KMS-11 (cell line): ENCODE measurements at regions not wholly inside any gene's neighbourhood (a gene's known extent, or its start where the extent isn't known, plus 50 kb on each side); places are given as distances from the start of the nearest gene placed in this dataset.
"Not testable (repeated sequence)": the region's sequence is repeated elsewhere in the genome, so short reads cannot be mapped to it uniquely, and the experiment has no call there.

ENCODE experiments used
- H2AFZ ChIP-seq: fragments of 200-600 bp; sonication (generic); 2 replicates; pipeline ENCODE4 v1.6.1; 2016; ENCODE audit warnings: antibody characterized with exemption, mixed run types, low read depth
- H3K27ac ChIP-seq: fragments of 200-600 bp; sonication (generic); 2 replicates; pipeline ENCODE4 v1.6.1; 2016; ENCODE audit warnings: mild to moderate bottlenecking, mixed run types
- H3K27me3 ChIP-seq: fragments of 200-600 bp; sonication (generic); 2 replicates; pipeline ENCODE4 v1.6.1; 2017; ENCODE audit warnings: mild to moderate bottlenecking, low read depth, mixed run types, moderate library complexity; ENCODE audit not compliant: insufficient read depth
- H3K36me3 ChIP-seq: fragments of 200-600 bp; sonication (generic); 2 replicates; pipeline ENCODE4 v1.6.1; 2017; ENCODE audit warnings: mild to moderate bottlenecking, mixed run types; ENCODE audit not compliant: insufficient read depth
- H3K4me1 ChIP-seq: fragments of 200-600 bp; sonication (generic); 2 replicates; pipeline ENCODE4 v1.6.1; 2016; ENCODE audit warnings: mild to moderate bottlenecking, low read depth, mixed run types; ENCODE audit not compliant: poor library complexity, severe bottlenecking
- H3K4me2 ChIP-seq: fragments of 200-600 bp; sonication (generic); 2 replicates; pipeline ENCODE4 v1.7.0; 2016; ENCODE audit warnings: mild to moderate bottlenecking, mixed run types
- H3K4me3 ChIP-seq: fragments of 200-600 bp; sonication (generic); IDR thresholded peaks from 2 replicates; pipeline ENCODE4 v1.6.1; 2017; ENCODE audit warnings: low read depth, low read length, mixed read lengths; ENCODE audit not compliant: insufficient read depth
- H3K79me2 ChIP-seq: fragments of 200-600 bp; sonication (generic); 2 replicates; pipeline ENCODE4 v1.6.1; 2016; ENCODE audit warnings: low read depth, mixed run types; ENCODE audit not compliant: insufficient read depth
- H3K9ac ChIP-seq: fragments of 200-600 bp; sonication (generic); 2 replicates; pipeline ENCODE4 v1.6.1; 2016; ENCODE audit warnings: mild to moderate bottlenecking, mixed run types
- H4K20me1 ChIP-seq: fragments of 200-600 bp; sonication (generic); 2 replicates; pipeline ENCODE4 v1.6.1; 2016; ENCODE audit warnings: mild to moderate bottlenecking, mixed run types; ENCODE audit not compliant: insufficient read depth
- TF ChIP-seq, protein P1 (sequence below): fragments of 200-600 bp; sonication (generic); conservative IDR thresholded peaks from 2 replicates; pipeline ENCODE4 v1.6.1; 2017; ENCODE audit warnings: low read depth, mild to moderate bottlenecking, antibody characterized with exemption, low read length, moderate library complexity, mixed read lengths

DNA sequence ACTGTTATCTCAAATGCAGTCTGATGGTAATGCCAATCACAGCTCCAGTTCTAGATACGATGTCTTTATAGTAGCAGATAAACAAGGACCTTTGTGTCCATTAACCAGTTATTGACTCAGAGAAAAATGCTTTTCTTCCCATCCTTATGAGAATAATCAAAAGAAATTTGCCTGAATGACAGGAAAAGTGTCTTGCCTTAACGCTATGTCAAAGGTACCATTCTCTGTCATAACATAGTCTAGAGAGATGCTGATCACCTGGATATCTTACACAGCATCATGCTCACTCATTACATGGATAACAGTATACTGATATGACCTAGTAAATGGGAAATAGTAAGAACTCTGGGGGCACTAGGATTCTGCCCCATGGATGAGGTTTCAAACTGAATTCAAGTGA lies 151.7 kb upstream of the NEGR1 start:
- Histone ChIP-seq H3K9ac (no peak overlapping the region), H3K4me2 (no peak overlapping the region; the same call in 1 of the 2 replicates), H3K79me2 (no peaks in the 10 kb centered on the region), H2AFZ (no peak overlapping the region), H4K20me1 (no peaks in the 10 kb centered on the region), H3K4me3 (no peak overlapping the region), H3K36me3 (no peaks in the 10 kb centered on the region), H3K27me3 (peaks cover 6% of the 10 kb centered on the region; the same call in 1 of the 2 replicates), H3K27ac (no peak overlapping the region), H3K4me1 (peaks cover 37% of the 10 kb centered on the region)
- TF ChIP-seq, protein P1, sequence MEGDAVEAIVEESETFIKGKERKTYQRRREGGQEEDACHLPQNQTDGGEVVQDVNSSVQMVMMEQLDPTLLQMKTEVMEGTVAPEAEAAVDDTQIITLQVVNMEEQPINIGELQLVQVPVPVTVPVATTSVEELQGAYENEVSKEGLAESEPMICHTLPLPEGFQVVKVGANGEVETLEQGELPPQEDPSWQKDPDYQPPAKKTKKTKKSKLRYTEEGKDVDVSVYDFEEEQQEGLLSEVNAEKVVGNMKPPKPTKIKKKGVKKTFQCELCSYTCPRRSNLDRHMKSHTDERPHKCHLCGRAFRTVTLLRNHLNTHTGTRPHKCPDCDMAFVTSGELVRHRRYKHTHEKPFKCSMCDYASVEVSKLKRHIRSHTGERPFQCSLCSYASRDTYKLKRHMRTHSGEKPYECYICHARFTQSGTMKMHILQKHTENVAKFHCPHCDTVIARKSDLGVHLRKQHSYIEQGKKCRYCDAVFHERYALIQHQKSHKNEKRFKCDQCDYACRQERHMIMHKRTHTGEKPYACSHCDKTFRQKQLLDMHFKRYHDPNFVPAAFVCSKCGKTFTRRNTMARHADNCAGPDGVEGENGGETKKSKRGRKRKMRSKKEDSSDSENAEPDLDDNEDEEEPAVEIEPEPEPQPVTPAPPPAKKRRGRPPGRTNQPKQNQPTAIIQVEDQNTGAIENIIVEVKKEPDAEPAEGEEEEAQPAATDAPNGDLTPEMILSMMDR, result no peak

DNA sequence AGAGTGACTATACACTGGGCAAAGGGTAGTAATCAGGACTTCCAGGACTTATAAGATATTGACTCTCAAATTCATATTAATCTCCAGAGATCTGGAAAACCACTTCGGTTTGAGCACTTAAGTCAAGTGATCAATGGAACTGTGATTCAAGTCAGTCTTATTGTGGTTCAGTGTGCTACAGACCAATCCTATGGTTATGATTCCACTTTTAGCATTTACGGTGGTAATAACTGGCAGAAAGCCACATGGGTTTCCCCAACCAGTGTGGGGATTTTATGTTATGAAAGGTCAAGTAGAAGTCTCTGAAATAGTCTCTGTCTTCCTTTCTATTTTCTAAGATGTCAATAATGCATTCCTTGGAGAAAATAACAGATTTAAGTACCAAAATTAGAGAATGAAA lies 151.3 kb upstream of the NEGR1 start:
- H3K27me3 ChIP-seq, result peaks cover 6% of the 10 kb centered on the region; the same call in 1 of the 2 replicates
- no peaks in the 10 kb centered on the region for H4K20me1 ChIP-seq
- no peak overlapping the region for H2AFZ ChIP-seq
- H3K9ac ChIP-seq, result no peak overlapping the region
- TF ChIP-seq, protein P1, result no peak
- H3K36me3 ChIP-seq, result no peaks in the 10 kb centered on the region
- H3K4me2 ChIP-seq, result peak overlapping the region; percentile 66
- no peak overlapping the region for H3K27ac ChIP-seq
- no peak overlapping the region for H3K4me3 ChIP-seq
- H3K79me2 ChIP-seq, result no peaks in the 10 kb centered on the region
- H3K4me1 ChIP-seq, result peaks cover 39% of the 10 kb centered on the region

- no peaks in the 10 kb centered on the region for H3K79me2 ChIP-seq
- H3K4me3 ChIP-seq, result no peak overlapping the region
- no peaks in the 10 kb centered on the region for H3K36me3 ChIP-seq
- peaks cover 40% of the 10 kb centered on the region for H3K4me1 ChIP-seq
- peak overlapping the region; percentile 5; the same call in 1 of the 2 replicates for H3K27ac ChIP-seq
- H3K27me3 ChIP-seq, result peaks cover 6% of the 10 kb centered on the region; the same call in 1 of the 2 replicates
- no peak overlapping the region for H2AFZ ChIP-seq
- H3K4me2 ChIP-seq, result peak overlapping the region; percentile 66
- no peak overlapping the region for H3K9ac ChIP-seq
- TF ChIP-seq, protein P1, result no peak
- no peaks in the 10 kb centered on the region for H4K20me1 ChIP-seq
These were observed 150.4 kb upstream of the NEGR1 start for GRCh38 chr1:72432645-72433267.

GRCh38 chr1:72431810-72432209 lies 149.5 kb upstream of the NEGR1 start:
- no peaks in the 10 kb centered on the region for H3K36me3 ChIP-seq
- peaks cover 6% of the 10 kb centered on the region; the same call in 1 of the 2 replicates for H3K27me3 ChIP-seq
- no peak overlapping the region for H3K27ac ChIP-seq
- peak overlapping the region; percentile 66 for H3K4me2 ChIP-seq
- no peaks in the 10 kb centered on the region for H3K79me2 ChIP-seq
- peaks cover 43% of the 10 kb centered on the region for H3K4me1 ChIP-seq
- H4K20me1 ChIP-seq, result no peaks in the 10 kb centered on the region
- no peak overlapping the region for H3K4me3 ChIP-seq
- no peak overlapping the region for H3K9ac ChIP-seq
- TF ChIP-seq, protein P1, result no peak
- no peak overlapping the region for H2AFZ ChIP-seq

GRCh38 chr1:72428276-72428675 lies 145.9 kb upstream of the NEGR1 start:
- not testable (repeated sequence) for H2AFZ ChIP-seq, H3K27ac ChIP-seq, H3K79me2 ChIP-seq, H3K36me3 ChIP-seq, H4K20me1 ChIP-seq, H3K9ac ChIP-seq, H3K4me3 ChIP-seq, H3K27me3 ChIP-seq, H3K4me2 ChIP-seq
- H3K4me1 ChIP-seq, result peaks cover 24% of the 10 kb centered on the region
